ENCODE measurements at regions not wholly inside any gene's neighbourhood (a gene's known extent, or its start where the extent isn't known, plus 50 kb on each side); places are given as distances from the start of the nearest gene placed in this dataset.

DNA sequence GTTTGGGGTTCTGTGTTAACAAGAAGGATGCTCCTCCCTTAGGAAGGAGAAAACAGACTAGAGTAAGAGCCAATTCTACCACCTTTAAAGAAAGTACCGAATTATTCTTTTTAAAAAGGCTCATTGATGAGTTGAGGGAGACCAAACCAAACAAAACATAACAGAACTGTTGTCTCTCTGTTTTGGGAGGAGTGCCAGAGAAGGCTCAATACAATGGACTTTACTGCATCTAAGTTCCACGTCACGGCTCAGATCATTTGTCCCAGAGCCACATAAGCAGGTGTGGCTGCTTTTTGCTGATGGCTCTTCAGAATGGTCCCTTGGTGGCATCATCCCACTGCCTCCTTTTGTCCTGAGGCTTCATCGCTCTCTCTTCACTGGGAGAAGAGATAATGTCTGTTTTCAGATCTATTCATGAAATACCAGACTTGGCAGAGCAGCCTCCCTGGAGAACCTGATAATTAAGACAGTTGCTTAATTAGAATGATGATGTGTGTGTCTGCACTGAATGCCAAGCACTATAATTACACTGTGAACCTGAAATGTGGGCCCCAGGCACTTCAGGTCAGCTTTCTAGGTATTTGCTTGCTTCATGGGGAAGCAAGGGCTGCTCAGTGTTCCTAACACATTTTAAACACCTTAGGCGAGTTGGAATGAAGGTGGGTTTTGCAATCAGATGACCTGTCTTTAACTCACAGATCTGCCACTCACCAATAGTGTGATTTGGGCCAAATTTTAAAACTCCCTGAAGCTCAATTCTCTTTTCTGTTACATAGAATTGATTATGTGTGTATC is 335.2 kb upstream of the MCTP2 start:
- Mint-ChIP-seq H3K4me3 (ENCODE audit: unreplicated experiment) (no peak overlapping the region), H3K4me1 (ENCODE audit: low read depth, unreplicated experiment) (no peaks in the 10 kb centered on the region), H3K36me3 (ENCODE audit: low read depth, unreplicated experiment) (no peaks in the 10 kb centered on the region), H3K9me3 (ENCODE audit: unreplicated experiment) (no peaks in the 10 kb centered on the region), H3K27ac (ENCODE audit: unreplicated experiment) (no peak overlapping the region), H3K27me3 (ENCODE audit: low read depth, unreplicated experiment) (no peaks in the 10 kb centered on the region)
- no peaks in the 10 kb centered on the region for H3K79me2 ChIP-seq (ENCODE audit: insufficient read depth, low read length)
- H3K36me3 ChIP-seq (ENCODE audit: insufficient read depth, low read length), result no peaks in the 10 kb centered on the region
- TF ChIP-seq, protein P1, sequence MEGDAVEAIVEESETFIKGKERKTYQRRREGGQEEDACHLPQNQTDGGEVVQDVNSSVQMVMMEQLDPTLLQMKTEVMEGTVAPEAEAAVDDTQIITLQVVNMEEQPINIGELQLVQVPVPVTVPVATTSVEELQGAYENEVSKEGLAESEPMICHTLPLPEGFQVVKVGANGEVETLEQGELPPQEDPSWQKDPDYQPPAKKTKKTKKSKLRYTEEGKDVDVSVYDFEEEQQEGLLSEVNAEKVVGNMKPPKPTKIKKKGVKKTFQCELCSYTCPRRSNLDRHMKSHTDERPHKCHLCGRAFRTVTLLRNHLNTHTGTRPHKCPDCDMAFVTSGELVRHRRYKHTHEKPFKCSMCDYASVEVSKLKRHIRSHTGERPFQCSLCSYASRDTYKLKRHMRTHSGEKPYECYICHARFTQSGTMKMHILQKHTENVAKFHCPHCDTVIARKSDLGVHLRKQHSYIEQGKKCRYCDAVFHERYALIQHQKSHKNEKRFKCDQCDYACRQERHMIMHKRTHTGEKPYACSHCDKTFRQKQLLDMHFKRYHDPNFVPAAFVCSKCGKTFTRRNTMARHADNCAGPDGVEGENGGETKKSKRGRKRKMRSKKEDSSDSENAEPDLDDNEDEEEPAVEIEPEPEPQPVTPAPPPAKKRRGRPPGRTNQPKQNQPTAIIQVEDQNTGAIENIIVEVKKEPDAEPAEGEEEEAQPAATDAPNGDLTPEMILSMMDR (IDR thresholded peaks at IDR 0.05; ENCODE audit: insufficient read depth, low read depth, low read length), result no peak
- TF ChIP-seq EZH2 (IDR thresholded peaks at IDR 0.05; ENCODE audit: insufficient read depth, low read length), result no peak
- no peak for DNase-seq (ENCODE audit: low read depth)
- H3K27me3 ChIP-seq (ENCODE audit: insufficient read depth, low read length), result no peaks in the 10 kb centered on the region
- no peak overlapping the region for H3K27ac ChIP-seq (ENCODE audit: low read depth, low read length)
- no peak overlapping the region for H3K4me2 ChIP-seq (ENCODE audit: low read length)
- H4K20me1 ChIP-seq (ENCODE audit: insufficient read depth, low read length), result no peaks in the 10 kb centered on the region
- no peak overlapping the region for H2AFZ ChIP-seq (ENCODE audit: low read depth, low read length)
- H3K9ac ChIP-seq (ENCODE audit: low read length), result no peak overlapping the region
- H3K9me3 ChIP-seq (ENCODE audit: insufficient read depth, low read depth, low read length), result no peaks in the 10 kb centered on the region
- no peaks in the 10 kb centered on the region for H3K4me1 ChIP-seq (ENCODE audit: insufficient read depth, low read length)
- no peak overlapping the region for H3K4me3 ChIP-seq (ENCODE audit: insufficient read depth, low read depth, low read length)
- FAIRE-seq, result no peak

- no peak overlapping the region for H3K4me2 ChIP-seq (ENCODE audit: low read length)
- no peak overlapping the region for H3K27ac Mint-ChIP-seq (ENCODE audit: unreplicated experiment)
- H3K27me3 Mint-ChIP-seq (ENCODE audit: low read depth, unreplicated experiment), result no peaks in the 10 kb centered on the region
- no peaks in the 10 kb centered on the region for H4K20me1 ChIP-seq (ENCODE audit: insufficient read depth, low read length)
- no peak overlapping the region for H3K9ac ChIP-seq (ENCODE audit: low read length)
- no peaks in the 10 kb centered on the region for H3K36me3 ChIP-seq (ENCODE audit: insufficient read depth, low read length)
- FAIRE-seq, result no peak
- TF ChIP-seq EZH2 (IDR thresholded peaks at IDR 0.05; ENCODE audit: insufficient read depth, low read length), result no peak
- TF ChIP-seq, protein P1 (IDR thresholded peaks at IDR 0.05; ENCODE audit: insufficient read depth, low read depth, low read length), result no peak
- no peaks in the 10 kb centered on the region for H3K79me2 ChIP-seq (ENCODE audit: insufficient read depth, low read length)
- H3K36me3 Mint-ChIP-seq (ENCODE audit: low read depth, unreplicated experiment), result no peaks in the 10 kb centered on the region
- H3K9me3 Mint-ChIP-seq (ENCODE audit: unreplicated experiment), result no peaks in the 10 kb centered on the region
- no peaks in the 10 kb centered on the region for H3K4me1 Mint-ChIP-seq (ENCODE audit: low read depth, unreplicated experiment)
- H3K4me3 ChIP-seq (ENCODE audit: insufficient read depth, low read depth, low read length), result no peak overlapping the region
- no peaks in the 10 kb centered on the region for H3K27me3 ChIP-seq (ENCODE audit: insufficient read depth, low read length)
- no peaks in the 10 kb centered on the region for H3K9me3 ChIP-seq (ENCODE audit: insufficient read depth, low read depth, low read length)
- H3K4me3 Mint-ChIP-seq (ENCODE audit: unreplicated experiment), result no peak overlapping the region
- no peak for DNase-seq (ENCODE audit: low read depth)
- H3K27ac ChIP-seq (ENCODE audit: low read depth, low read length), result no peak overlapping the region
- H2AFZ ChIP-seq (ENCODE audit: low read depth, low read length), result no peak overlapping the region
- H3K4me1 ChIP-seq (ENCODE audit: insufficient read depth, low read length), result no peaks in the 10 kb centered on the region
Observed at GRCh38 chr15:93894438-93895036, 336.8 kb upstream of the MCTP2 start.

- no peaks in the 10 kb centered on the region for H4K20me1 ChIP-seq (ENCODE audit: insufficient read depth, low read length)
- no peaks in the 10 kb centered on the region for H3K4me1 Mint-ChIP-seq (ENCODE audit: low read depth, unreplicated experiment)
- no peaks in the 10 kb centered on the region for H3K4me1 ChIP-seq (ENCODE audit: insufficient read depth, low read length)
- H3K27me3 Mint-ChIP-seq (ENCODE audit: low read depth, unreplicated experiment), result no peaks in the 10 kb centered on the region
- H3K36me3 Mint-ChIP-seq (ENCODE audit: low read depth, unreplicated experiment), result no peaks in the 10 kb centered on the region
- no peak overlapping the region for H3K9ac ChIP-seq (ENCODE audit: low read length)
- no peak overlapping the region for H3K4me3 Mint-ChIP-seq (ENCODE audit: unreplicated experiment)
- H3K27ac Mint-ChIP-seq (ENCODE audit: unreplicated experiment), result no peak overlapping the region
- FAIRE-seq, result no peak
- H3K27ac ChIP-seq (ENCODE audit: low read depth, low read length), result no peak overlapping the region
- H3K79me2 ChIP-seq (ENCODE audit: insufficient read depth, low read length), result no peaks in the 10 kb centered on the region
- no peak overlapping the region for H3K4me3 ChIP-seq (ENCODE audit: insufficient read depth, low read depth, low read length)
- H3K27me3 ChIP-seq (ENCODE audit: insufficient read depth, low read length), result no peaks in the 10 kb centered on the region
- no peaks in the 10 kb centered on the region for H3K9me3 Mint-ChIP-seq (ENCODE audit: unreplicated experiment)
- H2AFZ ChIP-seq (ENCODE audit: low read depth, low read length), result no peak overlapping the region
- no peak for DNase-seq (ENCODE audit: low read depth)
- no peak overlapping the region for H3K4me2 ChIP-seq (ENCODE audit: low read length)
- TF ChIP-seq, protein P1 (IDR thresholded peaks at IDR 0.05; ENCODE audit: insufficient read depth, low read depth, low read length), result no peak
- TF ChIP-seq EZH2 (IDR thresholded peaks at IDR 0.05; ENCODE audit: insufficient read depth, low read length), result no peak
- no peaks in the 10 kb centered on the region for H3K9me3 ChIP-seq (ENCODE audit: insufficient read depth, low read depth, low read length)
- H3K36me3 ChIP-seq (ENCODE audit: insufficient read depth, low read length), result no peaks in the 10 kb centered on the region
Observed at GRCh38 chr15:93887151-93887550, 344.2 kb upstream of the MCTP2 start.
